ENCODE measurements at regions not wholly inside any gene's neighbourhood (a gene's known extent, or its start where the extent isn't known, plus 50 kb on each side); places are given as distances from the start of the nearest gene placed in this dataset.
"Not testable (repeated sequence)": the region's sequence is repeated elsewhere in the genome, so short reads cannot be mapped to it uniquely, and the experiment has no call there.

DNA sequence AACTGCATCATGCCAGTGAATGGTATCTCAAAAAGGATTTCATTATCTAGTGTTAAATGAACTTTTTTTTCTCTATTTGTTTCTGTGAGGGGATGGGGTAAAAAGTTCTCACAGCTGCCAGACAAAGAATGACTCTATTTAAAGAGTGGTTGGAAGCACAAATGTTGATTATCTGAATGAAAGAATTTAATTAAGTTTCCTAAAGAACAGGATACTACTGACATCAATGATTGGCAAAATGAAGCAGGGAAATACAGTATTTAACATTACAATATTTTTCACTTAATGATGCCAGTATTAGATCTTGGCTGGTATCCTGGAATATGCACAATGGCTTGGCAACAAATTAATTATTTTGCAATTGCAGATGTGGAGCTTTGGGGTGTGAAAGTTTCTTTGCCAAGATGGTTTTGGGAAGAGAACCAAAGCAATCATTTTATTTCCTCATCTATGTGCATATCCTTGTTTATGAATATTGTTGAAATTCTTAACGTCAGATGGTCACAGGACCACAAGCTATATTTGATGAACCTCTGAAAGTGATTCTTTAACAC lies 336.8 kb downstream of the ARL4A start:
- H3K27me3 Mint-ChIP-seq (ENCODE audit: low read depth), result no peaks in the 10 kb centered on the region
- TF ChIP-seq, protein P1, sequence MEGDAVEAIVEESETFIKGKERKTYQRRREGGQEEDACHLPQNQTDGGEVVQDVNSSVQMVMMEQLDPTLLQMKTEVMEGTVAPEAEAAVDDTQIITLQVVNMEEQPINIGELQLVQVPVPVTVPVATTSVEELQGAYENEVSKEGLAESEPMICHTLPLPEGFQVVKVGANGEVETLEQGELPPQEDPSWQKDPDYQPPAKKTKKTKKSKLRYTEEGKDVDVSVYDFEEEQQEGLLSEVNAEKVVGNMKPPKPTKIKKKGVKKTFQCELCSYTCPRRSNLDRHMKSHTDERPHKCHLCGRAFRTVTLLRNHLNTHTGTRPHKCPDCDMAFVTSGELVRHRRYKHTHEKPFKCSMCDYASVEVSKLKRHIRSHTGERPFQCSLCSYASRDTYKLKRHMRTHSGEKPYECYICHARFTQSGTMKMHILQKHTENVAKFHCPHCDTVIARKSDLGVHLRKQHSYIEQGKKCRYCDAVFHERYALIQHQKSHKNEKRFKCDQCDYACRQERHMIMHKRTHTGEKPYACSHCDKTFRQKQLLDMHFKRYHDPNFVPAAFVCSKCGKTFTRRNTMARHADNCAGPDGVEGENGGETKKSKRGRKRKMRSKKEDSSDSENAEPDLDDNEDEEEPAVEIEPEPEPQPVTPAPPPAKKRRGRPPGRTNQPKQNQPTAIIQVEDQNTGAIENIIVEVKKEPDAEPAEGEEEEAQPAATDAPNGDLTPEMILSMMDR (IDR thresholded peaks at IDR 0.05; ENCODE audit: unreplicated experiment in 3 of 3), result no peak
- peak overlapping the region in 1 of 3 experiments; percentile 45 for H3K27ac Mint-ChIP-seq
- peaks cover 32% of the 10 kb centered on the region for H3K4me1 Mint-ChIP-seq
- no peaks in the 10 kb centered on the region for H3K36me3 Mint-ChIP-seq (ENCODE audit: low read depth)
- H3K9me3 Mint-ChIP-seq, result peaks cover 2% of the 10 kb centered on the region
- H3K4me3 Mint-ChIP-seq, result no peak overlapping the region

DNA sequence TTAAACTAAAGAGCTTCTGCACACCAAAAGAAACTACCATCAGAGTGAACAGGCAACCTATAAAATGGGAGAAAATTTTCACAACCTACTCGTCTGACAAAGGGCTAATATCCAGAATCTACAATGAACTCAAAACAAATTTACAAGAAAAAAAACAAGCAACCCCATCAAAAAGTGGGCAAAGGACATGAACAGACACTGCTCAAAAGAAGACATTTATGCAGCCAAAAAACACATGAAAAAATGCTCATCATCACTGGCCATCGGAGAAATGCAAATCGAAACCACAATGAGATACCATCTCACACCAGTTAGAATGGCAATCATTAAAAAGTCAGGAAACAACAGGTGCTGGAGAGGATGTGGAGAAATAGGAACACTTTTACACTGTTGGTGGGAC lies 337.6 kb downstream of the ARL4A start:
- not testable (repeated sequence) for H3K4me3 Mint-ChIP-seq; H3K27me3 Mint-ChIP-seq (ENCODE audit: low read depth); H3K9me3 Mint-ChIP-seq; H3K36me3 Mint-ChIP-seq (ENCODE audit: low read depth); H3K27ac Mint-ChIP-seq
- H3K4me1 Mint-ChIP-seq, result peaks cover 41% of the 10 kb centered on the region

DNA sequence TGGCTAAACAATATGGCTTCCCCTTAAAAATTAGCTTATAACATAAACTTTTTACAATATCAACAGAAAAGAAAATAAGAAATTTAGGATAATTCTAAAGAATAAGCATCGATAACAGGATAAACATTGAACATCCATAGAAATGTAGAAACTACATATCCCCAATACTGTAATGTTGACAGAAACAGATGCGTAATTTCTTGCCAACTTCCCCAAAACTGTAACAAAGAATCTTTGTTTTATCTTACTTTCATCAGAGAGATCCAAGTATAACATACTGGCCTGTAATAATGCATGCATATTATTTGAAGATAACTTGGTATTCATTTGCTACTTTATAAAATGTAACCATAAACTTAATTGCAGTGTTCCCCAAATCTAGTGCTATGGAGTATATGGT lies 339.9 kb downstream of the ARL4A start:
- TF ChIP-seq, protein P1 (IDR thresholded peaks at IDR 0.05; ENCODE audit: unreplicated experiment in 3 of 3), result no peak
- peaks cover 48% of the 10 kb centered on the region for H3K4me1 Mint-ChIP-seq
- peak overlapping the region in 2 of 3 experiments; percentile 70 to 82 for H3K27ac Mint-ChIP-seq
- H3K9me3 Mint-ChIP-seq, result peaks cover 2% of the 10 kb centered on the region
- no peaks in the 10 kb centered on the region for H3K36me3 Mint-ChIP-seq (ENCODE audit: low read depth)
- no peaks in the 10 kb centered on the region for H3K27me3 Mint-ChIP-seq (ENCODE audit: low read depth)
- H3K4me3 Mint-ChIP-seq, result no peak overlapping the region

DNA sequence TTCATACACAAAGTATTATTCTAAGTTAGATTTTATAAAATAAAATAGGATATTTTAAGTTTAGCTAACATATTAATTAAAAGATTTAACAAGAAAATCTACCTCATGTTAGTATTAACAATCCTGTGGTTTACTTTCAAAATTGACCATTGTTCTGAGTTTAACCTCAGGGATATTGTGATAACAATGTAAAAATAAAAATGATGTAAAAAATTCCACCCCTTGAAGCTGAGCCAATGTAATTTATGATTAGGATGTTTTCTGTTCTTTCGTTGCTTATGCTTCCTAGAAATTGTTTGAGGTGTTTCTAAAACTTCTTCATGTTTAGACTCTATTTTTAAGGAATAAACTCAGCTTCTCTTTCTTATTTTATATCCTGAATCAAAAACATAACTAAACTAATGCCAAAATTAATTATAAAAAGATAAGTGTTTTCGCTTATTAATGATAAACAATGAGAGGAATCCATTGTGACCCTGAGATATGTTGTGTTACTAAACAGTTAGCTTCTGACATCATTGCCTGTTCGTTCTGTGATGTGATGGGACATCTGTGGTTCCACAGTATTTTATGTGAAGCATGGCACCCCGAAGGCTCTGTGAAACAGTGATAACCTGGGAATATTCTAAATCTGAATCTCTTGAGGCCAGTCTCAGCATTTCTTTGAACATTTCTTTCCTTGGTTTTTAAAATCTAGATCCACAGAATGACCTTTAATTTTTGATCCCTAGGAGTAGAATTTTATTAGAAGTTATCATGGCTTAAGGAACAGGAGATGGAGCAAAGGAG lies 340.8 kb downstream of the ARL4A start:
- Mint-ChIP-seq H3K4me1 (peaks cover 57% of the 10 kb centered on the region), H3K9me3 (peaks cover 2% of the 10 kb centered on the region), H3K36me3 (ENCODE audit: low read depth) (no peaks in the 10 kb centered on the region), H3K27ac (peak overlapping the region; percentile 38 to 82 (median 70)), H3K27me3 (ENCODE audit: low read depth) (no peaks in the 10 kb centered on the region), H3K4me3 (no peak overlapping the region)
- TF ChIP-seq, protein P1 (IDR thresholded peaks at IDR 0.05; ENCODE audit: unreplicated experiment in 3 of 3), result no peak

DNA sequence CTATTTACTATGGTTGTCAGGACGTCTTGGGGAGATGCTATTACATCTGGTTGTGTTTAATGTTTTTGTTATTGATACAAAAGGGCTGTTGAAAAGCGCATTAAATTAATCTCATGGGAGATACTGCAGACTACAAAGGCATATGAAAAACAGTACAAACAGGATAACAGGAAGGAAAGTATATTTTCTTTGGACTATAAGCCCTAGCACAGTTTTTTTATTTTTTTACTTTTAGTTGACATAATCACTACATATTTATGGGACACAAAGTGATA lies 341.3 kb downstream of the ARL4A start:
- TF ChIP-seq, protein P1 (IDR thresholded peaks at IDR 0.05; ENCODE audit: unreplicated experiment in 3 of 3), result no peak
- Mint-ChIP-seq H3K4me1 (peaks cover 61% of the 10 kb centered on the region), H3K36me3 (ENCODE audit: low read depth) (no peaks in the 10 kb centered on the region), H3K27ac (peak overlapping the region; percentile 38 to 82 (median 60)), H3K9me3 (peaks cover 3% of the 10 kb centered on the region), H3K4me3 (no peak overlapping the region), H3K27me3 (ENCODE audit: low read depth) (no peaks in the 10 kb centered on the region)

DNA sequence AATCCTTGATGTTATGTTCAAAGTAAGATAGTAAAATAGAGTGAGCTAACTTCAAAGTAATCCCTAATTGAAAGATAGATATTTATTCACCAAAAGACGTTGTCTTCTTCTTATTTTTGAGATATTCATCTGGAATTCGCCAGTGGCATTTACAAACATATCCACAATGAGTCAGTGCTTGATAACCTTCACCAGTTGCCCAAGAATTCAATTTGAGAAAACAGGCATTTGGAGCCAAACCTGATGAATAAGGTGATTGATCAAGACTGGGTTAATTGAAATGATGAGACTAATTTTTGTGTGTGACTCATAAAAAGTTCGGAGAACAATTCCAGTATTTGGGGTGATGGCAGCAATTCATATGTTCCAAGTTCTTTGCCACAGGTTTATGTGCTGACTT lies 344.0 kb downstream of the ARL4A start:
- H3K4me3 Mint-ChIP-seq, result no peak overlapping the region
- H3K4me1 Mint-ChIP-seq, result peaks cover 53% of the 10 kb centered on the region
- TF ChIP-seq, protein P1 (IDR thresholded peaks at IDR 0.05; ENCODE audit: unreplicated experiment in 3 of 3), result no peak
- H3K27me3 Mint-ChIP-seq (ENCODE audit: low read depth), result no peaks in the 10 kb centered on the region
- H3K36me3 Mint-ChIP-seq (ENCODE audit: low read depth), result no peaks in the 10 kb centered on the region
- H3K27ac Mint-ChIP-seq, result peak overlapping the region in 1 of 3 experiments; percentile 78
- H3K9me3 Mint-ChIP-seq, result peaks cover 17% of the 10 kb centered on the region
